ENCODE measurements at regions not wholly inside any gene's neighbourhood (a gene's known extent, or its start where the extent isn't known, plus 50 kb on each side); places are given as distances from the start of the nearest gene placed in this dataset.

DNA sequence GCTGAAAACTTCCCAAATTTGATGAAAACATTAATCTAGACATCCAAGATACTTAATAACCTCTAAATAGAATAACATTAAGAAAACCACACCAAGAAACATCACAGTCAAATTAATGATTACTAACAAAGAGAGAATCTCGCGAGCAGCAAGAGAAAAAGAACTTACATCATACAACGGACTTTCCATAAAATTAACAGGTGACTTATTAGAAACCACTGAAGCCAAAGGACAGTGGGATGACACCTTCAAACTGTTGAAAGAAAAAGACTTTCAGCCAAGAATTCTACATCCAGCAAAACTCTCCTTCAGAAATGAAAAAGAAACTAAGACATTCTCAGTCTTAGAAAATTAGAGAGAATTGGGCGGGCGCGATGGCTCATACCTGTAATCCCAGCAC lies 232.0 kb downstream of the SNCA start:
- DNase-seq (ENCODE audit: low read depth in 1 of 2, low spot score in 1 of 2), result no peak

- no peak for DNase-seq (ENCODE audit: low read depth in 1 of 2, low spot score in 1 of 2)
Measured at GRCh38 chr4:89599026-89599425, 237.9 kb downstream of the SNCA start.

- DNase-seq (ENCODE audit: low read depth in 1 of 2, low spot score in 1 of 2), result no peak
Measured at GRCh38 chr4:89598602-89599001, 238.4 kb downstream of the SNCA start.

GRCh38 chr4:89595125-89595789 lies 241.7 kb downstream of the SNCA start:
- no peak for DNase-seq (ENCODE audit: low read depth in 1 of 2, low spot score in 1 of 2)

- DNase-seq (ENCODE audit: low read depth in 1 of 2, low spot score in 1 of 2), result no peak
Measured at GRCh38 chr4:89590128-89590527, 246.8 kb downstream of the SNCA start.

- no peak for DNase-seq (ENCODE audit: low read depth in 1 of 2, low spot score in 1 of 2)
Measured at GRCh38 chr4:89588421-89588820, 248.5 kb downstream of the SNCA start.

GRCh38 chr4:89587364-89587763 lies 249.6 kb downstream of the SNCA start:
- DNase-seq (ENCODE audit: low read depth in 1 of 2, low spot score in 1 of 2), result no peak

DNA sequence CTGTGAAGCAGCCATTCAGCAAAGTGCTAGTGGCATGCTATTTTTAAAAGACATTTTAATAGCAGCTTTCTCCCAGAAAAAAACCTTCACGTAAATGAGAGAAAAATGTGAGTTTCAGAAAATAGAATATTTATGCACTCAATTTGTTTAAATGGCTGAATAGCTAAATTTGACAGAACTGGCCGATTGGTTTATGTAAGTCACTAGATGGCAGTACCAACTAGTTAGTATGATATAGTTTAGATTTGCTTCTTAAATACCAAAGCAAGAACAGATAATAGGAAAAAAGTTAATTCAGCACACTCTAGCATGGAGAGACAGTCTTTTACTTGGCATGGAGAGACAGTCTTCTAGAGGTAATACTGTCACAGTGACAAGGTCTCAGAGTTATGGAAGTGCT lies 250.1 kb downstream of the SNCA start:
- no peak for DNase-seq (ENCODE audit: low read depth in 1 of 2, low spot score in 1 of 2)

DNA sequence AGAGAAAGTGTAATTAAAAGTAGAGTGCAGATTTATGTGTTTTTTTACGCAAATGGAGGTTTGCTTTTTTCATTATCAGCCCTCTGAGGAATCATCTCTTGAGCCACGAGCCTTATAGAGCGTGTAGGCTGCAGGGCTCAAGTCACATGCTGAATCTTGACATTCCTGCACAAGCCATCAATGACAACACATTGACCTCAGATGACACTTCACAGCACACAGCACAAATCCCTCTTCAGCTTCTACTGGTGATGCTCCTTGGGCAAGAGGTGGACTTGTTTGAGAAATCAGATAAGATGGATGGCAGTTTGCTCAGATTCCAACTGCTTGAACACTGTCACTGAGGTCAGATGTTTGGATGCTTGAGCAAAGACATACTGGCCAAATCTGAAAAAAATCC lies 250.6 kb downstream of the SNCA start:
- DNase-seq (ENCODE audit: low read depth in 1 of 2, low spot score in 1 of 2), result no peak

- DNase-seq (ENCODE audit: low read depth in 1 of 2, low spot score in 1 of 2), result no peak
Measured at GRCh38 chr4:89582756-89583505, 254.0 kb downstream of the SNCA start.

- no peak for DNase-seq (ENCODE audit: low read depth in 1 of 2, low spot score in 1 of 2)
Measured at GRCh38 chr4:89579771-89580170, 257.2 kb downstream of the SNCA start.

GRCh38 chr4:89576246-89576645 lies 260.7 kb downstream of the SNCA start:
- DNase-seq (ENCODE audit: low read depth in 1 of 2, low spot score in 1 of 2), result no peak

- DNase-seq (ENCODE audit: low read depth in 1 of 2, low spot score in 1 of 2), result no peak
Measured at GRCh38 chr4:89575840-89576239, 261.1 kb downstream of the SNCA start.

- no peak for DNase-seq (ENCODE audit: low read depth in 1 of 2, low spot score in 1 of 2)
Measured at GRCh38 chr4:89574176-89574575, 262.8 kb downstream of the SNCA start.

GRCh38 chr4:89573656-89574055 lies 263.3 kb downstream of the SNCA start:
- no peak for DNase-seq (ENCODE audit: low read depth in 1 of 2, low spot score in 1 of 2)

- no peak for DNase-seq (ENCODE audit: low read depth in 1 of 2, low spot score in 1 of 2)
Measured at GRCh38 chr4:89572224-89572858, 264.6 kb downstream of the SNCA start.

- no peak for DNase-seq (ENCODE audit: low read depth in 1 of 2, low spot score in 1 of 2)
Measured at GRCh38 chr4:89570931-89571330, 263.3 kb upstream of the GPRIN3 start.

DNA sequence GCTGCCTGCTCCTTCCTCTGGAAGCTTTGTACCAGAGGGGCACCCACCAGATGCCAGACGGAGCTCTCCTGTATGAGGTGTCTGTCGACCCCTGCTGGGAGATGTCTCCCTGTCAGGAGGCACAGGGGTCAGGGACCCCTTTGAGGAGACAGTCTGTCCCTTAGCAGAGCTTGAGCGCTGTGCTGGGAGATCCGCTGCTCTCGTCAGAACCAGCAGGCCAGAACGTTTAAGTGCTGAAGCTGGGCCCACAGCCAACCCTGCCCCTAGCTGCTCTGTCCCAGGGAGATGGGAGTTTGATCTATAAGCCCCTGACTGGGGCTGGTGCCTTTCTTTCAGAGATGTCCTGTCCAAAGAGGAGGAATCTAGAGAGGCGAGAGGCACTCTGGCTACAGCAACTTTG lies 260.3 kb upstream of the GPRIN3 start:
- no peak for DNase-seq (ENCODE audit: low read depth in 1 of 2, low spot score in 1 of 2)

- no peak for DNase-seq (ENCODE audit: low read depth in 1 of 2, low spot score in 1 of 2)
Measured at GRCh38 chr4:89563431-89563830, 255.8 kb upstream of the GPRIN3 start.

GRCh38 chr4:89562746-89563145 lies 255.1 kb upstream of the GPRIN3 start:
- no peak for DNase-seq (ENCODE audit: low read depth in 1 of 2, low spot score in 1 of 2)

DNA sequence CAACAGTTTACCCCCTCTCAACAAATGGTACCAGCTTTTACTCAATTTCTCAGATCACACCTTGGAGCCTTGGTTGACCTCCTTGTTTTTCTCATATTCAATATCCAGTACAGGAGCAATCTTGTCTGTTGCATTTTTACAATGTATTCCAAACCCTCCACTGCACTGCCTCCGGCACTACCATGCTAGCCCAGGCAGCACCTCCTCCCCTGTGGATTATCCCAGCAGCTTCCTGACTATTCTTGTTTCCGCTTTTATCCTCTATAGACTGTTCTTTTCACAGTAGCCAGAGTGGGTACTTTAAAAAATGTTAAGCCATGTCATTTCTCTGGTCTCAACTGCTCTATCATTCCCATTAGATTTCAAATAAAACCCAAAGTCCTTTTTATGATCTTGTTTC lies 253.4 kb upstream of the GPRIN3 start:
- no peak for DNase-seq (ENCODE audit: low read depth in 1 of 2, low spot score in 1 of 2)

- DNase-seq (ENCODE audit: low read depth in 1 of 2, low spot score in 1 of 2), result no peak
Measured at GRCh38 chr4:89558147-89558546, 250.5 kb upstream of the GPRIN3 start.

All from stimulated activated CD4-positive, alpha-beta T cell treated with anti-CD3 and anti-CD28 coated beads, Interleukin-15, amount 100 ng/mL, for 1 hour (primary cell).